ENCODE measurements at regions not wholly inside any gene's neighbourhood (a gene's known extent, or its start where the extent isn't known, plus 50 kb on each side); places are given as distances from the start of the nearest gene placed in this dataset.
"Not testable (repeated sequence)": the region's sequence is repeated elsewhere in the genome, so short reads cannot be mapped to it uniquely, and the experiment has no call there.

- not testable (repeated sequence) for H3K36me3 ChIP-seq (replicated peaks; ENCODE audit: insufficient read depth, low read length); H3K9me3 ChIP-seq (replicated peaks; ENCODE audit: insufficient read depth, low read length); H3K27ac ChIP-seq (ENCODE audit: low read length); H3F3A ChIP-seq (ENCODE audit: insufficient read depth, low read length); H3K4me2 ChIP-seq (ENCODE audit: low read depth, low read length); H3K9ac ChIP-seq (ENCODE audit: low read length); DNase-seq; H3K4me1 ChIP-seq (ENCODE audit: low read length); H4K20me1 ChIP-seq (ENCODE audit: insufficient read depth, low read length); H2AFZ ChIP-seq (ENCODE audit: low read length); H3K4me3 ChIP-seq (ENCODE audit: low read length); H3K27me3 ChIP-seq (replicated peaks; ENCODE audit: insufficient read depth, low read length); H3K9me2 ChIP-seq (replicated peaks; ENCODE audit: insufficient read depth, low read length); H3K79me2 ChIP-seq (ENCODE audit: low read length)
Measured at GRCh38 chr15:20611667-20612290, 70.2 kb upstream of the GOLGA6L6 start.

GRCh38 chr15:20608179-20608578 lies 66.6 kb upstream of the GOLGA6L6 start:
- not testable (repeated sequence) for H3K27ac ChIP-seq (ENCODE audit: low read length); H4K20me1 ChIP-seq (ENCODE audit: insufficient read depth, low read length); H3K4me1 ChIP-seq (ENCODE audit: low read length); H3K9ac ChIP-seq (ENCODE audit: low read length); H3K79me2 ChIP-seq (ENCODE audit: low read length); H2AFZ ChIP-seq (ENCODE audit: low read length); H3F3A ChIP-seq (ENCODE audit: insufficient read depth, low read length); H3K4me2 ChIP-seq (ENCODE audit: low read depth, low read length); DNase-seq; H3K9me3 ChIP-seq (replicated peaks; ENCODE audit: insufficient read depth, low read length); H3K9me2 ChIP-seq (replicated peaks; ENCODE audit: insufficient read depth, low read length); H3K36me3 ChIP-seq (replicated peaks; ENCODE audit: insufficient read depth, low read length); H3K27me3 ChIP-seq (replicated peaks; ENCODE audit: insufficient read depth, low read length); H3K4me3 ChIP-seq (ENCODE audit: low read length)

GRCh38 chr15:20597245-20597644 lies 55.6 kb upstream of the GOLGA6L6 start:
- not testable (repeated sequence) for H3K27me3 ChIP-seq (replicated peaks; ENCODE audit: insufficient read depth, low read length); H3K79me2 ChIP-seq (ENCODE audit: low read length); H3K4me3 ChIP-seq (ENCODE audit: low read length); H3K4me2 ChIP-seq (ENCODE audit: low read depth, low read length); DNase-seq; H3K36me3 ChIP-seq (replicated peaks; ENCODE audit: insufficient read depth, low read length); H3F3A ChIP-seq (ENCODE audit: insufficient read depth, low read length); H2AFZ ChIP-seq (ENCODE audit: low read length); H4K20me1 ChIP-seq (ENCODE audit: insufficient read depth, low read length); H3K4me1 ChIP-seq (ENCODE audit: low read length); H3K9ac ChIP-seq (ENCODE audit: low read length); H3K27ac ChIP-seq (ENCODE audit: low read length); H3K9me3 ChIP-seq (replicated peaks; ENCODE audit: insufficient read depth, low read length); H3K9me2 ChIP-seq (replicated peaks; ENCODE audit: insufficient read depth, low read length)

- H3K9me2 ChIP-seq (replicated peaks; ENCODE audit: insufficient read depth, low read length); H3K9ac ChIP-seq (ENCODE audit: low read length); H3K4me1 ChIP-seq (ENCODE audit: low read length); H3K4me3 ChIP-seq (ENCODE audit: low read length); H2AFZ ChIP-seq (ENCODE audit: low read length); H3K79me2 ChIP-seq (ENCODE audit: low read length); H3K36me3 ChIP-seq (replicated peaks; ENCODE audit: insufficient read depth, low read length); H3K27ac ChIP-seq (ENCODE audit: low read length); H3K27me3 ChIP-seq (replicated peaks; ENCODE audit: insufficient read depth, low read length); DNase-seq; H3K4me2 ChIP-seq (ENCODE audit: low read depth, low read length); H3K9me3 ChIP-seq (replicated peaks; ENCODE audit: insufficient read depth, low read length); H4K20me1 ChIP-seq (ENCODE audit: insufficient read depth, low read length); H3F3A ChIP-seq (ENCODE audit: insufficient read depth, low read length): not testable (repeated sequence)
Measured at GRCh38 chr15:20594219-20594618, 52.6 kb upstream of the GOLGA6L6 start.

GRCh38 chr15:20591936-20592335 lies 50.3 kb upstream of the GOLGA6L6 start:
- not testable (repeated sequence) for H3K9me3 ChIP-seq (replicated peaks; ENCODE audit: insufficient read depth, low read length); H4K20me1 ChIP-seq (ENCODE audit: insufficient read depth, low read length); H3K4me1 ChIP-seq (ENCODE audit: low read length); H3K79me2 ChIP-seq (ENCODE audit: low read length); H3K27ac ChIP-seq (ENCODE audit: low read length); DNase-seq; H2AFZ ChIP-seq (ENCODE audit: low read length); H3K4me3 ChIP-seq (ENCODE audit: low read length); H3K4me2 ChIP-seq (ENCODE audit: low read depth, low read length); H3K9me2 ChIP-seq (replicated peaks; ENCODE audit: insufficient read depth, low read length); H3K27me3 ChIP-seq (replicated peaks; ENCODE audit: insufficient read depth, low read length); H3K9ac ChIP-seq (ENCODE audit: low read length); H3F3A ChIP-seq (ENCODE audit: insufficient read depth, low read length); H3K36me3 ChIP-seq (replicated peaks; ENCODE audit: insufficient read depth, low read length)

Measured in MM.1S (cell line).